SH-SY5Y (cell line): ENCODE measurements at regions not wholly inside any gene's neighbourhood (a gene's known extent, or its start where the extent isn't known, plus 50 kb on each side); places are given as distances from the start of the nearest gene placed in this dataset.
A peak's percentile ranks its signal among the peaks of the same experiment; 100 is the strongest.

Experiments
- GATA2 ChIP-seq: IDR thresholded peaks from 2 replicates; pipeline ENCODE4 v1.6.1; 2011; ENCODE audit warnings: mild to moderate bottlenecking, low read depth, low read length
- GATA3 ChIP-seq: IDR thresholded peaks from 2 replicates; pipeline ENCODE4 v1.6.1; 2011; ENCODE audit warnings: low read depth, mild to moderate bottlenecking, low read length, moderate library complexity

- no peak for TF ChIP-seq GATA3
- TF ChIP-seq GATA2 = no peak
Measured at GRCh38 chr5:174511714-174512253, 212.6 kb upstream of the MSX2 start.

DNA sequence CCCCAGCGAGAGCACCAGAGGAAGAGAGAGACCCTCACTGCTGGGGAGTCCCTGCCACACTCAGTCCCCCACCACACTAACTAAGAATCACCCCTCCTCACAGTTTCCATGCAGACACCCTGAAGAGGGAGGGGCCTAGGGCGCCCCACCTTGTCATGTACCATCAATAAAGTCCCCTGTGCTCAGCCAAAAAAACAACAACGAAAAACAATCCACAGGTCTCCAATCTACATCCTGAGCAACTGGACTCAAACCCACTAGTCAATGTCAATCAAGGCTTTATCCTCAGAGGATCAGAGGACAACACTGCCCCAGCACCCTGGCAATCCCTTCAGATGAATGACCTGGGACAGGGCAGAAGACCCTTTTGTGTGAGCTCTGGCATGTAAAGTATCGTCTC is 210.1 kb upstream of the MSX2 start:
- TF ChIP-seq GATA2 (no peak), GATA3 (no peak)

DNA sequence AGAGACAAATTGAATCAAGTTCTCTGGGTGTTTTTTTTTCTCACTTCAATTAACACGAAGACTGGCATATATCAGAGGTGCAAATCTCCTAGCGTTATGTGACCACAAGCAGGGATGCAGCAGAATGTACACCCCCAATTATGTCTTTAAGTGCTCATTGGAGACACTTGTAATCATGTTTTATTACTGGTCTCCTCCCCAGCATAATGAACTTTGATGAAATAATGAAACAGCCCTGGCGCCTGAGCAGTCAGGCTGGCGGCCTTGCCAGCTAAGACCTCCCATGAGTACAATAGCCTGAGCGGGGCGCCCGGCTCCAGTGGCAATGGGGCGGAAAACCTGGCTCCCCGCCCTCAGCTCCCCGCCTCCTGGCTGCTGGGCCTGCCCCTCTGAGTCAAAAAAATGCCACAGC is 209.4 kb upstream of the MSX2 start:
- TF ChIP-seq GATA3 = no peak
- TF ChIP-seq GATA2 = no peak

GRCh38 chr5:174516741-174517140 is 207.6 kb upstream of the MSX2 start:
- TF ChIP-seq GATA3 = no peak
- no peak for TF ChIP-seq GATA2

DNA sequence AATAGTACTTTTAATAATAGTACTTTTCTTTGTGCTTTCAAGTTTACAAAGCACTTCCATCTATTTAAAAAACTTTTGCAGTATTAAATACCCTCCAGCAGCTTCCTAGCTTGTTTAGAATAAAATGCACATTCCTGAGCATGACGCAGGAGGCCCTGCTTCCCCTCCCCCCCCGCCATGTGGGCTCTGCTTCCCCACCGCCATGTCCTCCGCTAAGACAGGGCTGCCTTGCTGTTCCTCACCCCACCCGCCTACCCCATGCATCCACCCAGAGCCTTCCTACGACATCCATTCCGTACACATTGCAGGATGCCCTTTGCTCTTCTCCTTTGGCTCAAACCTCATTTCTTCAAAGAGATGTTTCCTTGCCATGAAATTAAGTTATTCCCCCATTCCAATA is 205.9 kb upstream of the MSX2 start:
- no peak for TF ChIP-seq GATA3
- no peak for TF ChIP-seq GATA2

DNA sequence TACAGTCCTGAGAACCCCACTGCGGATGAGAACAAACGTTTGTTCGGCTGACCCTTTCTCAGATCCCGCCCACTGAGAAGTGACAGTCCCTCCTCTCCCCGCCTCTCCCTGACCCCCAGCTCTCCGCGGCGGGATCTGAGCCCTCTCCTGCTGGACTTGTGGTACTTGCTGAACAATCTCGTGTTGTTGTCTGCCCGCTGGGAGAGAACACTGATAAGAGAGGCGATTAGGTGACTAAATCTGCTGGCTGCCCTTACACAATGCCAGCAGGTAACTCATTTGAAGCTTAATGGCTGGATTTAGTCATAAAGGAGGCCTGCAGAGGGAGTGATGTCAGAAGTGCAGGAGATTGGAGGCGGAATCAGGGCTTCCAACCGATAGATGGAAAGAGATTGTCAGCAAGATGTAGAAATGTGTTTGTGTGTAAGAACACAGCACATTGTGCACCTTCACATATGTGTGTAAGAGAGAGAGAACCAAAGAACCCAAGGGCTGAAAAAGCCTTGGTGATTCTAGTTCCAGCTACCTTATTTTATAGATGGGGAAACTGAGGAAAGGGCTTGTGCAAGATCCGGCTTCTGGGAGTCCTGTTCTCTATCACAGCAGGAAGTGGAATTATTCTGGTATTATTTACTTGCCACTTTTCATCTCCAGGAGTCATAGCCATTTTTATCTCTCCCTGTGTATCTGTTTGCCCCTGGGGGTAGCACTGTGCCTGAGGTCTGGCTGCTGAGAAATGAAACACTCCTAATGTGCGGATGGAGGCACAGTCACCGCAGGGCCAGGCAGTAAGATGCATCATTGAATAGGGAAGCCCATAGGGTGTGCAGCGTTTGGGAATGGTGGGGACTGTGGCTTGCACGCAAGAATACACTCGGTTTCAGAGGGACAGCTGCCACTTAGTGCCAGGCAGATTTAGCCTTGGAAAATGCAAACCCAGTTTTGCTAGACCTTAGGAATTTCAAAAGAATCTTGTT is 203.7 kb upstream of the MSX2 start:
- no peak for TF ChIP-seq GATA3
- peak; percentile 79 for TF ChIP-seq GATA2

DNA sequence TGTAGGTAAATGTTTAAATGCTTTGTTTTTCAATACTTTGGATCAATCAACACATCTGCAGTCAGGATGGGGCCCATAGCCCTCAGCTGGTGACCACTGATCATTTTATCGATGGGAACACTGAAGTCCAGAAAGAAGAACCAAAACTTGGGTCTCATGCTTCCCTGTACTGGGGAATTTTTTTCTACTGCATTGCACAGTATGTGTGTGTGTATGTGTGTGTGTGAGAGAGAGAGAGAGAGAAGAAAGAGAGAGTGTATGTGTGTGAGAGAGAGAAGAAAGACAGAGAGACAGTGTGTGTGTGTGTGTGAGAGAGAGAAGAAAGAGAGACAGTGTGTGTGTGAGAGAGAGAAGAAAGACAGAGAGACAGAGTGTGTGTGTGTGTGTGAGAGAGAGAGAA is 202.9 kb upstream of the MSX2 start:
- no peak for TF ChIP-seq GATA2
- no peak for TF ChIP-seq GATA3

DNA sequence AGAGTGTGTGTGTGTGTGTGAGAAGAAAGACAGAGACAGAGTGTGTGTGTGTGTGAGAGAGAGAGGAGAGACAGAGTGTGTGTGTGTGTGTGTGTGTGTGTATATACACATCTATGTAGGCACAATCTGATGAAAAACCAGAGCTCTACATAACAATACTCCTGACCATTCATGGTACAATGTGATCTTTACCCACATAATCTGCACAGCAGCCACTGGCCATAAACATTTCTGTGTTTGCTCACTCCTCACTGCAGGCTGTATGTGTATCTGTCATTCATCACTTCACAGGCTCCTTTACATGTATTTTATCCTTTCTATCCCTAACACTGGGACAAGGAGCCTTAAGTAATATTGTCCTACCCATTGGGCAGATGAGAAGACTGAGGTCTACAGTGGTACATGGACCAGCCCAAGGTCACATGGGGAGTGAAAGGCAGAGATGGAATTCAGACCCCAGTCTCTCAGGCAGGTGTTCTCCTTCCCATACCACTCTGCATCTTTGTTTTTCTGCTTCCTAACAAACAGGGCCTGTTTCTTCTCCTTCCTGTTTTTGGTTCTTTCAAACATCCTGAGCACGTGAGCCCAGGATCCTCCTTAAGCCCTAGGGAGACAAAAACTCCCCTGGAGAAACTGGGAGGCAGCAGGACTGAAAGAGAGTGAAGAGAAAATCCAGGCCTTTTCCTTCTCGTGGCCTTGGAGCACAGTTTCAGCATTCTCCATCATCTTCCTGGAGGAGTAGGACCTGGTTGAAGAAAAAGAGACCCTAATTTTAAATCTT is 201.7 kb upstream of the MSX2 start:
- TF ChIP-seq GATA2 = no peak
- TF ChIP-seq GATA3 = no peak

- TF ChIP-seq GATA2 (no peak), GATA3 (no peak)
Measured at GRCh38 chr5:174523311-174524071, 200.9 kb upstream of the MSX2 start.

GRCh38 chr5:174524351-174524750 is 200.0 kb upstream of the MSX2 start:
- TF ChIP-seq GATA2 (no peak), GATA3 (no peak)

DNA sequence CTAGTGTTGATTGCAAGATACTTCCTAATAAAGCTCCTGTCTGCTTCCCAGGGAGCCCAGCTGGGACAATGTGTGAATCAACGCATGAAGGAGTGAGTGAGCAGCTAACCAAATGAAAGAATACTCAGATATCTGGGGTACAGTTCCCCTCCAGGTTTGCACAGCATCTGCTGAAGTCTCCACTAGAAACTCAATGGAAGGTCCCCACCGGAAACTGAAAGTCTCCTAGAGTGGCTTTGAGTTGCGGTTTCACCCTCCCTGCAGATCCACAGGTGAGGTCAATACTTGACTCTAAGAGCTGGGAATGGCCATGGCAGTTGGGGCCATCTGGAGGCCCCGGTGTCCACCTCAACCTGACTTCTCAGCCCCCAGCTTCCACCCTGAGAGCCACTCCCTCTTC is 198.2 kb upstream of the MSX2 start:
- TF ChIP-seq GATA3 (no peak), GATA2 (no peak)

- TF ChIP-seq GATA3 = no peak
- no peak for TF ChIP-seq GATA2
Measured at GRCh38 chr5:174527916-174528540, 196.4 kb upstream of the MSX2 start.

- no peak for TF ChIP-seq GATA3
- no peak for TF ChIP-seq GATA2
Measured at GRCh38 chr5:174528821-174529544, 195.4 kb upstream of the MSX2 start.
